HG02973 (cell line): ENCODE measurements at regions not wholly inside any gene's neighbourhood (a gene's known extent, or its start where the extent isn't known, plus 50 kb on each side); places are given as distances from the start of the nearest gene placed in this dataset.

Experiments
- ATAC-seq: cut with Tn5 transposase; IDR thresholded peaks from one replicate; pipeline ENCODE4 v1.9.1; 2021; ENCODE audit warnings: moderate library complexity; ENCODE audit not compliant: unreplicated experiment

DNA sequence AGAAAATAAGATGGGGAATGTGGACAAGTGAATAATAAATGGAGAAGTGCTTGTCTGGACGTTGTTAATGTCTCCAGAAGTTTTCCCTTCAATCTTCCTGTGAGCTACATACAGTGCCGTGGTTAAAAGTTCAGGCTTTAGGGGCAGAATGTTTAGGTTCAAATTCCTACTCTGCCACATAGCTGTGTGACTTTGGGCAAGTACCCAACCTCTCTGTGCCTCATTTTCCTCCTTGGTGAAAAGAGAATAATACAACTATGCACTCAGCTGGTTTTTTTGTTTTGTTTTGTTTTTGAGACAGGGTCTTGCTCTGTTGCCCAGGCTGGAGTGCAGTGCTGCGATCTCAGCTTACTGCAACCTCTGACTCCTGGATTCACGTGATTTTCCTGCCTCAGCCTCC, 143.5 kb downstream of the CHIC2 start:
- ATAC-seq: no peak

- no peak for ATAC-seq
These were observed 144.3 kb downstream of the CHIC2 start for GRCh38 chr4:53920116-53920515.

DNA sequence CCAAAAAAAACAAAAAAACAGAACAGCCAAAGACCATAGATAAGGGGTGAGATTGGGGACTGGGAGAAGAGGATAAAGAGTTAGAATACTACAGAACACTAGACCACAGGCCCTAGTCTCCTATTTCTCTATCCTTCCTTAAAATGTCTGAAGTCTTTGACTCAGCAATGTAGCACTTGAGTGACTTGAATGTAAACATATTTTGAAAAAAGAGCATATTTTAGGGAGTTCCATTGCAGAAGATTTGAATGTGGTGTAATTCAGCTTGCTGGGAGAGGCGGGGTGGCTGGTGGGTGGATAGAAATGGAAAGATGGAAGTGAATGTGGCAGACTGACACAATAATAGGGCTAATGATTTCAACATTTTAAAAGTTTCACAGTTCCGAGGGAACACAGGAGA, 144.9 kb downstream of the CHIC2 start:
- no peak for ATAC-seq

DNA sequence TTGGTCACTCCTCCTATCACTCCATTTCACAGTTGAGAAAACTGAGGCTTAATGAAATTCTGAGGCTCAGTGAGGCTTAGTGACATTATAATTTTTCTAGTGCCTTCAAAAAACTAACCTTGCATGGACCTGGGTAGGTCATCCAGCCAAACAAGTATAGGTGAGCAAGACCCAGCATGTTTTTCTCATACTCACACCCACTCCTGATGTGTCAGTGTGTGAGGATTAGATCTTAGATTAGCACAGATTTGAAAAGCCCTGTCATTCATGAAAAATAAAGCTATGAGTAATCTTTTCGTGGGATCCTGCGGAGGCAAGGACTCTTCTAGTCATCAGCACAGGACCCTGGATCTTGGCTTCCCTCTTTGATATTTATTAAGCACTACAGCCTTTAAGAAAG, 146.7 kb downstream of the CHIC2 start:
- ATAC-seq: no peak

DNA sequence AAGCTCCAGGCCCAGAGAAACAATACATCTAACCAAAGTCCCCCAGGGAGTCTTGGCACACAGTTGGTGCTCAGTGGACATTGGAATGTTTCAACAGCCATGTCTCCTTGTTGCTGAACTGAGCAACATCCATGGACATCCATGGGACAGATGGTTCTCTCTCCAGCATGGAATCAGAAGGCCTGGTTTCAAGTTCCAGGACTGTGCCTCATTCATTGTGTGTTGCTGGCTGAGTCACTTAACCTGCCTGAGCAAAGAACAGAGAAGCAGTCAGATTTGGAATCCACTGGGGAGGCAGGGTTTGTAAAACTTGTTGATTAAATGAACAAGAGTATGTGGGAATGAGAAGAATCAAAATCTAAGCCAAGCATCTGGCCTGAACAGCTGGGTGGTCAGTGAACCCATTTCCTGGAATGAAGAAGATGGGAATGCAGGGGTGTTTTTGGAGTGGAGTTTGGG, 147.9 kb downstream of the CHIC2 start:
- no peak for ATAC-seq

DNA sequence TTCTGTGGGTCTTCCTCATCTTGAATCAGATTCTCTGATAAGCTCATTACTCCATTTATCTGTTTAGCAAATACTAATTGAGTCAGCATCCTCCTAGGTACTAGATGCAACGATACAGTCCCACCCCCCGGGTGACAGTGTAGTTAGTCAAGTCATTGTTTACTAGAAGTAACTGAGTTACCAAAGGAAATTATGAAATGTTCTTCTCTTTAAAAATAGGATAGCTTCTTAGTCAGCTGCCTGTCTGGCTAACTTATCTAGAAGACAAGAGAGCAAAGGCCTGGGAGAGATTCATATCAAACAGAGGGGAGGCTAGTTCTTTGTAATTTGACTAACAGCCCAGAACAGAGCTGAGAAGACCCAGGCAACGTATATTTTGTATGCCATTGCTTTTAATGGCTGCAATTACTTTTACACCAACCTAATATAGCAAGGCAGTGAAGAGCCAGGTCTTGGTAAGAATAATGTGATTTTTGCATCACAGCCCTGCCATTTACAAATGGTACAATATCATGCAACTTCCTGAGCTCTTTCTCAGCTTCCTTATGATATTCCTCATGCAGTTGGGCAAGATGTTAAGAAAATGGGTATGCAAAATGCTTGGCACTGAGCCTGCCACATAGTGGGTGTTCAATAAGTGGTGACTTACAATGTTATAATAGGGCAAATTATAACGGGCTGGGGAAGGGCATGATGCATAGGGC, 149.9 kb downstream of the CHIC2 start:
- no peak for ATAC-seq

DNA sequence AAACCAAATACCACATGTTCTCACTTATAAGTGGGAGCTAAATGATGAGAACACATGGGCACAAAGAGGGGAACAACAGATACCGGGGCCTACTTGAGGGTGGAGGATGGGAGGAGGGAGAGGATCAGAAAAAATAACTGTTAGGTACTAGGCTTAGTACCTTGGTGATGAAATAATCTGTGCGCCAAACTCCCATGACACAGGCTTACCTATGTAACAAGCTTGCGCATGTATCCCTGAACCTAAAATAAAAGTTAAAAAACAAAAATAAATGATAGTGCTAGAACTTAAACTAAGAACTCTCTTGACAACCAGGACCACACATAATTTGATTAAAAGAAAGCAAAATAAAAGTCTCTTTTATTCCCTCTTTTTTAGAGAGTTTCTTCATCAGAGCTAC, 150.6 kb downstream of the CHIC2 start:
- ATAC-seq: no peak

GRCh38 chr4:53912766-53913497, 151.5 kb downstream of the CHIC2 start:
- no peak for ATAC-seq

- ATAC-seq: no peak
These were observed 155.7 kb downstream of the CHIC2 start for GRCh38 chr4:53908661-53909078.

DNA sequence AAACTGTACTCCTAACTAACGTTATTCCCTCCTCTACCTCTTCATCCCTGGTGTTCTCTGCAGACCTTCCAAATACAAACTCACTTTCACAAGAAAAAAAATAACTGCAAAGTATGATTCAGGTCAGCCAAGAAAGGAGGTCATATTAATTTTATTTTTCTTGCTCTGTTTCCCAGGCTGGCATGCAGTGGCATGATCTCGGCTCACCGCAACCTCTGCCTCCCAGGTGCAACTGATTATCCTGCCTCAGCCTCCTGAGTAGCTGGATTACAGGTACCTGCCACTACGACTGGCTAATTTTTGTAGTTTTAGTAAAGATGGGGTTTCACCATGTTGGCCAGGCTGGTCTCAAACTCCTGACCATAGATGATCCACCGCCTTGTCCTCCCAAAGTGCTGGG, 156.6 kb downstream of the CHIC2 start:
- no peak for ATAC-seq

GRCh38 chr4:53906606-53907190, 157.7 kb downstream of the CHIC2 start:
- ATAC-seq: no peak

DNA sequence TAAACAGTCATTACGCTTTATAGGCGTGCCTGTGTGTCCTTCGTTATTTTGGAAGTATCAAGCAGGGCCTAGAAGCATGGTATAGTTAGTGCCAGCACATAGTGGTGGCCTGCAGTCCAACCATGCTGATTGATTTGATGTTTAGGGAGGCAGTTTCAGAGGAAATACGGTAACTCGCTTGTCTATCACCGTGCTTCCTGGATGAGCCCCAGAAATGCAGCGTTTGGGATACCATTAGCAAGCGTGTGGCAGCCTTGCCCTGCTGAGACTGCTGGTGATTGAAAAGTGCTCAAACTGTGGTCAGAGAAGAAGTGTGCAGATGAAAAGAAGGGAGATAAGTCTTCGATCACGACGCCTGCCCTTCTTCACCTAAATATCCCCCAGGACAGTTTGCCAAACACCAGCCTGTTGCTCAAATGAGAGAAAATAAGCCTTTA, 158.4 kb downstream of the CHIC2 start:
- ATAC-seq: no peak

DNA sequence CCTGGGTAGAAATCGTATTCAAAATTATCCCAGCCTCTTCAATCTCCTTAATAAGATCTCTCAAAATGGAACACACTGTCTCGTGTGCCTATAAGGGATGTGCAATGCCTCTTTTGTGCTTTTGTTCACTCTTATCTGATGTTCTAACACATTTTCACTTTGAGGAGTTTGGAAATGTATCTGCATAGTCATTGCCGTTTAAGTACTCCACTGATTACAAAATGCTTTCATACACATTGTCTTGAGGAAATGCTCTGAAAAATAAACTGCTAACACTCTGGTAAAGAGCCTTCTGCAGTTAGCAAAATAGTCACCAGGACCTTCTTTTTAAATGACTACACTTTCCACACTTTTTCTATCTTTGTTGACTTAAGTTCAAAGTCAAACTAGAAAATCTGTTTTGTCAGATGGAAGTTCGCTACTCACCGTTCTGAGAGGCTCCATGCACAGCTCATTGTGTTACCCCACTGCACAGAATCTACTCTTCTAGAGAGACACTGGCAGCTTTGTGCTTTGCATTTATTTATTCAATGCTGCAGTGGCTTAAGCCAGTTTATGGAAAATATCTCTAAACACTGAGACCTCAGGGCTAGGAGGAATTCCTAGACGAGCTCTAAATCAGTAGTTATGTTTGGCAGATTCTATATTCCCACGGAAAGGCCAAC, 159.0 kb downstream of the CHIC2 start:
- no peak for ATAC-seq

GRCh38 chr4:53902786-53903185, 161.6 kb downstream of the CHIC2 start:
- no peak for ATAC-seq

GRCh38 chr4:53900271-53900649, 164.1 kb downstream of the CHIC2 start:
- no peak for ATAC-seq

DNA sequence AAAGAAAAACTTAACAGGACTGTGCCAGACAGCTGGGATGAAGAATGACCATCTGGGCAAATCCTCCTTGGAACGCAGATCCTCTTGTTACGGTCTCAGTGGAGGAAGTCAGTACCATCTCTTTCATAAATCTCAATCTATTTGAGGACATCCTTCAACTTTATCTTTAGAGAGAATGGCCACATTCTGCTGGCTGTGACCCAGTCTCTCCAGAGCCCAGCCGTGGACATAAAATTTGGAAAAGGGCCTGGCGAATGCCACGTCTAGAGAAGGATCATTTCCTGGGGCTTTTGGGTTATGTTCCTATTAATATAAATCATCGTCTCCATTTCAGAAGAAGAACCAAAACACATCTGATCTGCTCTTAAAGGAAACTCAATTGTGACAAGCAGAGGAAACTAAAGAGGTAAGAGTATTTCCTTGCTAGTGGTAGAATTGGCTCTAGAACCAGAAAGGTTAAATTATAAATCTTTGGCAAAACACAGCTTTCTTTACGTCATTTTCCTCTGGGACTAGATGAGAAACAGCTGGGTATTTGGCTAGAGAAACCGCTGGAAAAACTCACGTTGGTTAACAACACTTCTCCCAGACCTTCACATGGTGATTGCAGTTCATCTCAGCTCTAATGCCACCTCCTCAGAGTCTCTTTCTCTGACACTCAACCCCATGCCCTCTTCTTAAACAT, 164.7 kb downstream of the CHIC2 start:
- ATAC-seq: no peak

GRCh38 chr4:53895137-53895536, 169.3 kb downstream of the CHIC2 start:
- no peak for ATAC-seq

GRCh38 chr4:53890461-53890860, 173.9 kb downstream of the CHIC2 start:
- no peak for ATAC-seq

DNA sequence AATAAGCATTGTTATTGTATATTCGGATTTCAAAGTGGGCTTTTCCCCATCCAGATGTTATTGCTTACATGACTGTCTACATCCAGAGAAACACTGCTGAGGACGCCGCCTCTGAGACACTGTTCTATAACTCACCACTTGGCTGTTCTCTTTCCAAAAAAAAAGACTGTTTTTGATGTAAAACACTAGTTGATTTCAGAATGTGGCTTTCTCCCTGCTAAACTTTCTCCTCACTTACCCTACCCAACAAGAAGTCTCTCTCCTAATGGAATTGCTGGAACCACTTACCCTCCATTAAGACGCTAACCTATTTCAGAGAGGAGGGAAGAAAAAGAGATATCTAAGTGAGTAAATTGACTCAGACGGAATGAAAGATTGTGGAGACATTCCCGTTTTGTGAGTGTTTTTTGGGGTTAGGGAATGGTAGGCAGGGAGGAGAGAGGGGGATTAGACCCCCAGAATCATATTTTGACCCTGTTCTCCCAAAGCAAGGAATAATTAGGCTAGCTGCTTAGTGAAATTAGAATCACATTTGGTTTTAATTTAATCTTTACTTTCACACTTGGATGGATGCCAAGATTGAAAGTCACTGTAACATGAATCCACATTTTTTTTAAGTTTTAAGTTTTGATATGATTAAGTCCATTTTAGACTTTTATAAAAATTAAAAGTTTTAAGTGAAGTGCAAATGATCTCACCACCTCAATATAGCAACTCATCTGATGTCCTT, 174.9 kb downstream of the CHIC2 start:
- ATAC-seq: no peak

GRCh38 chr4:53886090-53886489, 178.3 kb downstream of the CHIC2 start:
- ATAC-seq: no peak
